ENCODE measurements at regions not wholly inside any gene's neighbourhood (a gene's known extent, or its start where the extent isn't known, plus 50 kb on each side); places are given as distances from the start of the nearest gene placed in this dataset.

GRCh38 chr12:94855853-94856252 is 147.6 kb downstream of the NDUFA12 start:
- TF ChIP-seq CTCF (conservative IDR thresholded peaks at IDR 0.05; ENCODE audit: low read depth, low read length): no peak
- no peak for TF ChIP-seq EZH2 (IDR thresholded peaks at IDR 0.05; ENCODE audit: borderline replicate concordance, low read depth, low read length, poor library complexity, severe bottlenecking)

All from A673 (cell line).